ENCODE measurements at regions not wholly inside any gene's neighbourhood (a gene's known extent, or its start where the extent isn't known, plus 50 kb on each side); places are given as distances from the start of the nearest gene placed in this dataset.

GRCh38 chr6:105925706-105926105, 160.4 kb upstream of the PRDM1 start:
- Histone ChIP-seq H3K27ac (ENCODE audit: low read depth, low read length) (no peak overlapping the region), H3K4me3 (ENCODE audit: insufficient read depth, low read depth, low read length) (no peak overlapping the region), H4K20me1 (ENCODE audit: insufficient read depth, low read length) (no peaks in the 10 kb centered on the region), H2AFZ (ENCODE audit: low read depth, low read length) (no peak overlapping the region), H3K4me1 (ENCODE audit: insufficient read depth, low read length) (no peaks in the 10 kb centered on the region), H3K27me3 (ENCODE audit: insufficient read depth, low read length) (no peaks in the 10 kb centered on the region), H3K79me2 (ENCODE audit: insufficient read depth, low read length) (no peaks in the 10 kb centered on the region), H3K9ac (ENCODE audit: low read length) (no peak overlapping the region), H3K36me3 (ENCODE audit: insufficient read depth, low read length) (no peaks in the 10 kb centered on the region), H3K9me3 (ENCODE audit: insufficient read depth, low read depth, low read length) (no peaks in the 10 kb centered on the region), H3K4me2 (ENCODE audit: low read length) (no peak overlapping the region)
- Mint-ChIP-seq H3K4me1 (ENCODE audit: low read depth, unreplicated experiment) (no peaks in the 10 kb centered on the region), H3K27me3 (ENCODE audit: low read depth, unreplicated experiment) (peaks cover 6% of the 10 kb centered on the region), H3K36me3 (ENCODE audit: low read depth, unreplicated experiment) (no peaks in the 10 kb centered on the region), H3K9me3 (ENCODE audit: unreplicated experiment) (peaks cover 5% of the 10 kb centered on the region), H3K4me3 (ENCODE audit: unreplicated experiment) (no peak overlapping the region), H3K27ac (ENCODE audit: unreplicated experiment) (no peak overlapping the region)
- TF ChIP-seq CTCF (IDR thresholded peaks at IDR 0.05; ENCODE audit: insufficient read depth, low read depth, low read length) = no peak
- no peak for TF ChIP-seq EZH2 (IDR thresholded peaks at IDR 0.05; ENCODE audit: insufficient read depth, low read length)
- FAIRE-seq (peak; percentile 5), DNase-seq (ENCODE audit: low read depth) (no peak)

DNA sequence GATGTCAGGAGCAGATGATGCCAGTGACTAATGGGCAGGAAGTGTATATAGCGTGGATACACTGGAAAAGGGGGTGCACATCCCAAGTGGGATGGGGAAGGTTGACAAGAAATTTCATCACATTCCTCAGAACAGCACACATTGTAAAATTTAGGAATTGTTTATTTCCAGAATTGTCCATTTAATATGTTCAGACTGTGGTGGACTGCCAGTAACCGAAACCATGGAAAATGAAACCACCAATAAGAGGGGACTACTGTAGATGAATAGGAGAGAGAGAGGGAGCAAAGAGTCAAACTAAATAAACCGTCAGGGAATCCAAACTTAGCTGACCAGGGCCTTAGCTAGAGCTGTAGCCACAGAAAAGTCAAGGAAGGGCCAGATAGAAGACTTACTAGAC, 164.4 kb upstream of the PRDM1 start:
- DNase-seq (ENCODE audit: low read depth) (no peak), FAIRE-seq (no peak)
- H3K27me3 Mint-ChIP-seq (ENCODE audit: low read depth, unreplicated experiment) = peaks cover 6% of the 10 kb centered on the region
- peaks cover 2% of the 10 kb centered on the region for H3K36me3 Mint-ChIP-seq (ENCODE audit: low read depth, unreplicated experiment)
- H3K27me3 ChIP-seq (ENCODE audit: insufficient read depth, low read length) = peaks cover 2% of the 10 kb centered on the region
- TF ChIP-seq CTCF (IDR thresholded peaks at IDR 0.05; ENCODE audit: insufficient read depth, low read depth, low read length) = no peak
- no peak for TF ChIP-seq EZH2 (IDR thresholded peaks at IDR 0.05; ENCODE audit: insufficient read depth, low read length)
- H3K4me3 ChIP-seq (ENCODE audit: insufficient read depth, low read depth, low read length) = no peak overlapping the region
- H3K79me2 ChIP-seq (ENCODE audit: insufficient read depth, low read length) = no peaks in the 10 kb centered on the region
- H4K20me1 ChIP-seq (ENCODE audit: insufficient read depth, low read length) = no peaks in the 10 kb centered on the region
- no peak overlapping the region for H3K27ac ChIP-seq (ENCODE audit: low read depth, low read length)
- no peaks in the 10 kb centered on the region for H3K4me1 Mint-ChIP-seq (ENCODE audit: low read depth, unreplicated experiment)
- H3K36me3 ChIP-seq (ENCODE audit: insufficient read depth, low read length) = no peaks in the 10 kb centered on the region
- no peak overlapping the region for H2AFZ ChIP-seq (ENCODE audit: low read depth, low read length)
- H3K9me3 Mint-ChIP-seq (ENCODE audit: unreplicated experiment) = peaks cover 5% of the 10 kb centered on the region
- no peaks in the 10 kb centered on the region for H3K4me1 ChIP-seq (ENCODE audit: insufficient read depth, low read length)
- H3K9ac ChIP-seq (ENCODE audit: low read length) = no peak overlapping the region
- H3K4me3 Mint-ChIP-seq (ENCODE audit: unreplicated experiment) = no peak overlapping the region
- H3K27ac Mint-ChIP-seq (ENCODE audit: unreplicated experiment) = no peak overlapping the region
- H3K4me2 ChIP-seq (ENCODE audit: low read length) = no peak overlapping the region
- no peaks in the 10 kb centered on the region for H3K9me3 ChIP-seq (ENCODE audit: insufficient read depth, low read depth, low read length)

DNA sequence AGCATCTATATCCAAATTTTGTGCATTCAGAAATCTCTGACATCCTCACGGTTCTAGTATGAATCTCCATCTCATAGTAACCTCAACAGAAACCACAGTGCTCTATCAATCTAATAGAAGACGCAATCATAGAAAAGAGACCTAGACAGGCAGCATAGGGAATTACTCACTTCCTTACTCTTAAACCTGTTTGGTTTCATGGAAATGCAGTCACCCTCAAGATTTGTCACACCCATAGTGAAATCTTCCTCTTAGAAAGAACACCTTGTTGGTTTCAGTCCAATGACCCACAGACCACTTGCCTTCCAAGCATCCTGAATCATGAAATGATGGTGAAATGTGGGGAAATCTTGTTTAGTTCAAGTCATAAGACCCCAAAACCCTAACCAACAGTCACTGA, 166.1 kb upstream of the PRDM1 start:
- Mint-ChIP-seq H3K27ac (ENCODE audit: unreplicated experiment) (no peak overlapping the region), H3K9me3 (ENCODE audit: unreplicated experiment) (peaks cover 5% of the 10 kb centered on the region), H3K4me1 (ENCODE audit: low read depth, unreplicated experiment) (no peaks in the 10 kb centered on the region), H3K36me3 (ENCODE audit: low read depth, unreplicated experiment) (peaks cover 2% of the 10 kb centered on the region), H3K4me3 (ENCODE audit: unreplicated experiment) (no peak overlapping the region), H3K27me3 (ENCODE audit: low read depth, unreplicated experiment) (peaks cover 6% of the 10 kb centered on the region)
- H3K79me2 ChIP-seq (ENCODE audit: insufficient read depth, low read length) = no peaks in the 10 kb centered on the region
- H4K20me1 ChIP-seq (ENCODE audit: insufficient read depth, low read length) = no peaks in the 10 kb centered on the region
- no peak for FAIRE-seq
- DNase-seq (ENCODE audit: low read depth) = no peak
- no peaks in the 10 kb centered on the region for H3K9me3 ChIP-seq (ENCODE audit: insufficient read depth, low read depth, low read length)
- H2AFZ ChIP-seq (ENCODE audit: low read depth, low read length) = no peak overlapping the region
- no peak overlapping the region for H3K27ac ChIP-seq (ENCODE audit: low read depth, low read length)
- no peak for TF ChIP-seq EZH2 (IDR thresholded peaks at IDR 0.05; ENCODE audit: insufficient read depth, low read length)
- TF ChIP-seq CTCF (IDR thresholded peaks at IDR 0.05; ENCODE audit: insufficient read depth, low read depth, low read length) = no peak
- H3K36me3 ChIP-seq (ENCODE audit: insufficient read depth, low read length) = no peaks in the 10 kb centered on the region
- no peak overlapping the region for H3K9ac ChIP-seq (ENCODE audit: low read length)
- no peak overlapping the region for H3K4me3 ChIP-seq (ENCODE audit: insufficient read depth, low read depth, low read length)
- no peaks in the 10 kb centered on the region for H3K4me1 ChIP-seq (ENCODE audit: insufficient read depth, low read length)
- H3K27me3 ChIP-seq (ENCODE audit: insufficient read depth, low read length) = peaks cover 2% of the 10 kb centered on the region
- no peak overlapping the region for H3K4me2 ChIP-seq (ENCODE audit: low read length)
